IMR-90 (cell line): ENCODE measurements at regions not wholly inside any gene's neighbourhood (a gene's known extent, or its start where the extent isn't known, plus 50 kb on each side); places are given as distances from the start of the nearest gene placed in this dataset.

Experiments used
- ATAC-seq: fragments of 200-7000 bp; cut with Tn5 transposase; 2 replicates; pipeline ENCODE4 v1.9.1; 2020; ENCODE audit warnings: low read depth, mild to moderate bottlenecking, moderate library complexity
- BruUV-seq: library from RNA; stranded (reverse); fragments of 400-500 nt; replicated peaks from 2 replicates; lab custom pipeline; 2021; lab: Mats Ljungman, UMichigan
- CTCF ChIA-PET: fragments of 300-600 bp; formaldehyde crosslinking; extraction: SDS; loops from one replicate; lab custom pipeline; 2021; ENCODE audit warnings: antibody characterized with exemption; lab: Yijun Ruan, JAX
- POLR2A ChIA-PET: fragments of 300-600 bp; sonication (Branson Sonifier 250); formaldehyde crosslinking; loops from one replicate; lab custom pipeline; 2022; ENCODE audit warnings: antibody characterized with exemption; ENCODE audit not compliant: unreplicated experiment; lab: Charles Lee
- DNase-seq: peaks from one replicate; pipeline ENCODE4 v3.0.0; 2013
- H2AFZ ChIP-seq: replicated peaks from 2 replicates; pipeline ENCODE3; 2013; ENCODE audit warnings: low read length, mild to moderate bottlenecking; ENCODE audit not compliant: poor library complexity
- H2AK5ac ChIP-seq: 2 replicates; pipeline ENCODE4 v1.6.1; 2013; ENCODE audit warnings: low read depth, low read length, inconsistent platforms
- H2AK9ac ChIP-seq: replicated peaks from 2 replicates; pipeline ENCODE3; 2013; ENCODE audit warnings: mild to moderate bottlenecking, low read depth, low read length, moderate library complexity; ENCODE audit not compliant: poor library complexity
- H2BK120ac ChIP-seq: 2 replicates; pipeline ENCODE4 v1.6.1; 2013; ENCODE audit warnings: low read depth, low read length, inconsistent platforms
- H2BK15ac ChIP-seq: 3 replicates; pipeline ENCODE4 v1.6.1; 2013; ENCODE audit warnings: low read depth, low read length, inconsistent platforms
- H2BK20ac ChIP-seq: 2 replicates; pipeline ENCODE4 v1.6.1; 2013; ENCODE audit warnings: low read depth, mild to moderate bottlenecking, inconsistent platforms, low read length, moderate library complexity
- H2BK5ac ChIP-seq: 2 replicates; pipeline ENCODE4 v1.6.1; 2013; ENCODE audit warnings: mild to moderate bottlenecking, low read depth, low read length, inconsistent platforms; ENCODE audit not compliant: poor library complexity, severe bottlenecking
- H3K14ac ChIP-seq: replicated peaks from 2 replicates; pipeline ENCODE4 v1.6.1; 2013; ENCODE audit warnings: low read depth, low read length, inconsistent platforms
- H3K18ac ChIP-seq: 2 replicates; pipeline ENCODE4 v1.6.1; 2013; ENCODE audit warnings: low read depth, low read length, control low read depth
- H3K23ac ChIP-seq: 2 replicates; pipeline ENCODE4 v1.6.1; 2013; ENCODE audit warnings: low read depth, low read length, inconsistent platforms
- H3K27ac ChIP-seq: 2 replicates; pipeline ENCODE4 v1.5.1; 2013; ENCODE audit warnings: mild to moderate bottlenecking, control low read depth, low read length; ENCODE audit not compliant: insufficient read depth
- H3K27me3 ChIP-seq: 2 replicates; pipeline ENCODE4 v1.6.1; 2013; ENCODE audit warnings: low read length; ENCODE audit not compliant: control insufficient read depth, insufficient read depth
- H3K36me3 ChIP-seq: 2 replicates; pipeline ENCODE4 v1.6.1; 2013; ENCODE audit warnings: low read length, mixed read lengths; ENCODE audit not compliant: control insufficient read depth, insufficient read depth
- H3K4ac ChIP-seq: 2 replicates; pipeline ENCODE4 v1.6.1; 2013; ENCODE audit warnings: low read depth, low read length, inconsistent platforms
- H3K4me1 ChIP-seq: 2 replicates; pipeline ENCODE4 v1.6.1; 2013; ENCODE audit warnings: low read length, mixed read lengths; ENCODE audit not compliant: control insufficient read depth, insufficient read depth
- H3K4me2 ChIP-seq: 2 replicates; pipeline ENCODE4 v1.6.1; 2013; ENCODE audit warnings: low read depth, mild to moderate bottlenecking, control low read depth, low read length, moderate library complexity
- H3K4me3 ChIP-seq: 2 replicates; pipeline ENCODE4 v1.5.1; 2013; ENCODE audit warnings: low read depth, mild to moderate bottlenecking, control low read depth, low read length, moderate library complexity; ENCODE audit not compliant: insufficient read depth
- H3K56ac ChIP-seq: 2 replicates; pipeline ENCODE4 v1.6.1; 2013; ENCODE audit warnings: low read length, inconsistent platforms; ENCODE audit not compliant: insufficient read depth; ENCODE audit errors: extremely low read depth
- H3K79me1 ChIP-seq, 2 experiments: 2 replicates each; pipeline ENCODE4 v1.6.1; 2013; ENCODE audit warnings: low read length in 2 of 2, inconsistent platforms in 1 of 2, low read depth in 1 of 2
- H3K9ac ChIP-seq: 2 replicates; pipeline ENCODE4 v1.6.1; 2013; ENCODE audit warnings: low read depth, low read length, control low read depth
- H3K9me1 ChIP-seq: 2 replicates; pipeline ENCODE4 v1.6.1; 2013; ENCODE audit warnings: low read length, inconsistent platforms; ENCODE audit not compliant: insufficient read depth
- H3K9me3 ChIP-seq: 2 replicates; pipeline ENCODE4 v1.6.1; 2013; ENCODE audit warnings: low read length; ENCODE audit not compliant: control insufficient read depth, insufficient read depth
- H4K20me1 ChIP-seq: 2 replicates; pipeline ENCODE4 v1.6.1; 2013; ENCODE audit warnings: low read length, inconsistent platforms; ENCODE audit not compliant: insufficient read depth
- H4K5ac ChIP-seq: 2 replicates; pipeline ENCODE4 v1.6.1; 2013; ENCODE audit warnings: mild to moderate bottlenecking, low read depth, low read length, control low read depth
- H4K8ac ChIP-seq, 2 experiments: 2 replicates each; pipeline ENCODE4 v1.6.1; 2013; ENCODE audit warnings: low read depth in 2 of 2, low read length in 2 of 2, control low read depth in 1 of 2, inconsistent platforms in 1 of 2
- H4K91ac ChIP-seq: 2 replicates; pipeline ENCODE4 v1.6.1; 2013; ENCODE audit warnings: low read depth, low read length, inconsistent platforms; ENCODE audit not compliant: insufficient read depth
- CTCF ChIP-seq: conservative IDR thresholded peaks from 2 replicates; pipeline ENCODE4 v1.5.1; 2012; ENCODE audit warnings: mild to moderate bottlenecking, low read depth, low read length, improper control_type of control experiment
- NFE2L2 ChIP-seq: fragments of 150-350 bp; IDR thresholded peaks from 2 replicates; pipeline ENCODE4 v1.6.1; 2016; ENCODE audit warnings: low read depth, mild to moderate bottlenecking, low read length
- RCOR1 ChIP-seq: IDR thresholded peaks from 2 replicates; pipeline ENCODE4 v1.6.1; 2012; ENCODE audit warnings: mild to moderate bottlenecking, low read length, improper control_type of control experiment; ENCODE audit not compliant: insufficient replicate concordance
- RFX5 ChIP-seq: IDR thresholded peaks from 2 replicates; pipeline ENCODE4 v1.8.0; 2012; ENCODE audit warnings: low read depth, mild to moderate bottlenecking, low read length, moderate library complexity
- SMC3 ChIP-seq: fragments of 150-350 bp; IDR thresholded peaks from 2 replicates; pipeline ENCODE4 v1.6.1; 2016; ENCODE audit warnings: low read depth, mild to moderate bottlenecking, antibody characterized with exemption, low read length, moderate library complexity
- WGBS, 2 experiments: methylation state at CpG; one replicate each; pipeline versions ENCODE4 v1.1.5 to v1.1.7; 2013; ENCODE audit warnings: missing lambda C conversion rate in 2 of 2; ENCODE audit not compliant: insufficient read length in 1 of 2; ENCODE audit errors: extremely low coverage in 2 of 2; 5-methylcytosine and 5-hydroxymethylcytosine counted together
- dilution Hi-C: fragments of 300-500 bp; cut with HindIII; formaldehyde crosslinking; loops from one replicate; pipeline ENCODE4 v1.14.3; 2018; ENCODE audit warnings: low sequenced_read_pairs; ENCODE audit not compliant: unreplicated experiment
- in situ Hi-C: fragments of 300-500 bp; cut with MboI; formaldehyde crosslinking; loops from 3 replicates; pipeline ENCODE4 v1.14.3; 2019; ENCODE audit warnings: low sequenced_read_pairs, inconsistent platforms, mixed read lengths
- intact Hi-C: fragments of 100-400 bp; cut with micrococcal nuclease; formaldehyde crosslinking; loops from 2 replicates; pipeline ENCODE4 v1.10.0; 2022

DNA sequence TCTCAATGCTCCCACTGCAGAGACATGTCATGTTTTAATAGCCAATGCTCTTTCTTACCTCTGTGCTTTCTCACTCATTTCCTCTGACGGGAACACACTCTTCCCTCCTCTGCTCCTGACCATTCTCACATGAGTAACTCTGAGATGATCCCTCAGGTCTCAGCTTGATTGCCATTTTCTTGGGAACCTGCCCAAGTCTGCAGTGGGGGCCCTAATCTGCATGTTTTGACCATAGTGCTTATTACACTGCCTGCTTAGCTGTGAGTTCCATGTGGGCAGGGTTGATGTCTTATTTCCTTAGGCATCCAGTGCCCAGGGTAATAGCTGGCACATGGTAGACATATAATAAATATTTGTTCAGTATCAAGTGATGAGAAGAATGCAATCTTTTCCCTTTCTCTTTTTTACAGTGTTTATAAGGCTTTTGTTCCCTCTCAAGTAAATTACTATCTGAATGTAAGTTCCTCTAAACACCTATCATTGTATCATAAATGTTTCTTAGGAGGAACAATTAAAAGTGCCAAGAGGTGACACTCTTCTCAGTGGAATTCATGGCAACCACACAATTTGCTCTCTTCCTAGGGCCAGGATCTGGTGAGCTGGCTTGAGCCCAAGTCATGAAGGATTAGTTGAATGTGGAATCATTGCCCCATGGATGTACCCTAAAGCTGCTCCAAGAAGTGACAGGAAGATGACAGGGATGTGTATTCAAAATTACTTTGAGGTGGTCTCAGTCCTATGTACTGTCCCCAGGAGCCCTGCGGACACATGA is 485.4 kb upstream of the USP24 start (continued):
- TF ChIP-seq SMC3: no peak

DNA sequence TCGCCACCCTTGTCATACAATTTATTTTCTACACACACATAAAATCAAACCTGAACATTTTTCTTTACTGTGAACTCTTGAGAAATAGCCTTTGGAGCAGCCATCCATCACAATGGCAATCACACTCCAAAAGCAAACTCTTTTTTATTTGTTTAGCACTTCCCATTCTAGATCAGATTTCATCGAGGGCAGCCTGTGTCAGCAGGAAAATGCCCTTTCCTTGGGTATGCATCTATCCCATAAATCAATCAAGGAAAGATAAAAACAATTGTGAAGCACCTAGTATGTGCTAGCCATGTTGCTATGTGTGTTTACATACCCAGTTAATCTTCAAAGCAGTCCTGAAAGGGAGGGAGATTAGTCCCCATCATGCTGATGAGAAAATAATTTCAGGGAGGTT is 484.1 kb upstream of the USP24 start:
- Histone ChIP-seq H3K79me1 (no peaks in the 10 kb centered on the region), H3K27me3 (no peaks in the 10 kb centered on the region), H2BK5ac (peak overlapping the region; percentile 4), H4K20me1 (no peaks in the 10 kb centered on the region), H4K5ac (peak overlapping the region; percentile 16; the same call in 1 of the 2 replicates), H3K36me3 (no peaks in the 10 kb centered on the region), H3K23ac (no peak overlapping the region), H4K91ac (peak overlapping the region; percentile 57; the same call in 1 of the 2 replicates), H2BK120ac (peak overlapping the region; percentile 99), H3K18ac (no peak overlapping the region; the same call in 1 of the 2 replicates), H4K8ac (peak overlapping the region; percentile 34 to 44; a peak in 3 of 4 replicates), H2AFZ (no peak overlapping the region), H2BK20ac (peak overlapping the region; percentile 69; the same call in 1 of the 2 replicates), H3K4me3 (no peak overlapping the region), H3K14ac (0 out of 2 replicates have a peak overlapping the region, but pooled peaks have one; percentile 4), H3K9me3 (no peaks in the 10 kb centered on the region), H3K9ac (no peak overlapping the region), H3K27ac (no peak overlapping the region), H2AK9ac (no peak overlapping the region), H3K4me1 (peaks cover 38% of the 10 kb centered on the region), H3K9me1 (peaks cover 24% of the 10 kb centered on the region), H3K56ac (no peak overlapping the region), H3K4ac (peak overlapping the region; percentile 36; the same call in 1 of the 2 replicates), H3K4me2 (no peak overlapping the region), H2AK5ac (peak overlapping the region; percentile 3; the same call in 1 of the 2 replicates), H2BK15ac (peak overlapping the region; percentile 67; the same call in 1 of the 3 replicates)
- ATAC-seq: no peak
- CTCF ChIA-PET: no interaction called here
- BruUV-seq: no TSS peak
- POLR2A ChIA-PET: no interaction called here
- WGBS, 2 experiments: 100% methylated on average over 1 of the region's 2 CpGs
- intact Hi-C loops (no loop called here), in situ Hi-C loops (no loop called here), dilution Hi-C loops (no loop called here)
- no peak for DNase-seq
- TF ChIP-seq RCOR1 (no peak), CTCF (no peak), NFE2L2 (no peak), RFX5 (no peak), SMC3 (no peak)
